WTC11 (cell line): ENCODE measurements at regions not wholly inside any gene's neighbourhood (a gene's known extent, or its start where the extent isn't known, plus 50 kb on each side); places are given as distances from the start of the nearest gene placed in this dataset.

Experiments
- CREB1 ChIP-seq: sonication (generic); formaldehyde crosslinking; IDR thresholded peaks from 2 replicates; pipeline ENCODE4 v1.8.0; 2023; ENCODE audit warnings: mild to moderate bottlenecking, missing genetic modification reagents
- ELF4 ChIP-seq: sonication (generic); formaldehyde crosslinking; IDR thresholded peaks from 2 replicates; pipeline ENCODE4 v1.8.1; 2022; ENCODE audit warnings: low read depth, mild to moderate bottlenecking, moderate library complexity, missing genetic modification reagents
- ESRRA ChIP-seq: sonication (generic); formaldehyde crosslinking; IDR thresholded peaks from 2 replicates; pipeline ENCODE4 v1.8.1; 2022; ENCODE audit warnings: mild to moderate bottlenecking, missing genetic modification reagents, borderline replicate concordance
- FOXJ3 ChIP-seq: sonication (generic); formaldehyde crosslinking; IDR thresholded peaks from 2 replicates; pipeline ENCODE4 v1.9.0; 2021; ENCODE audit warnings: missing genetic modification reagents, mild to moderate bottlenecking, borderline replicate concordance
- IRF2 ChIP-seq: sonication (generic); formaldehyde crosslinking; IDR thresholded peaks from 2 replicates; pipeline ENCODE4 v1.8.0; 2022; ENCODE audit warnings: low read depth, missing genetic modification reagents, borderline replicate concordance
- JUN ChIP-seq: sonication (generic); formaldehyde crosslinking; IDR thresholded peaks from 2 replicates; pipeline ENCODE4 v1.8.0; 2023; ENCODE audit warnings: mild to moderate bottlenecking, missing genetic modification reagents
- MLX ChIP-seq: sonication (generic); formaldehyde crosslinking; IDR thresholded peaks from 2 replicates; pipeline ENCODE4 v1.8.1; 2023; ENCODE audit warnings: mild to moderate bottlenecking, missing genetic modification reagents, moderate library complexity
- SOX15 ChIP-seq: fragments of 250-450 bp; sonication (Bioruptor Pico); IDR thresholded peaks from 2 replicates; pipeline ENCODE4 v1.9.0; 2021; ENCODE audit warnings: mild to moderate bottlenecking
- TP53 ChIP-seq: sonication (generic); formaldehyde crosslinking; IDR thresholded peaks from 2 replicates; pipeline ENCODE4 v1.8.1; 2023; ENCODE audit warnings: mild to moderate bottlenecking, missing genetic modification reagents
- ZBTB21 ChIP-seq: sonication (generic); formaldehyde crosslinking; IDR thresholded peaks from 2 replicates; pipeline ENCODE4 v1.8.1; 2023; ENCODE audit warnings: mild to moderate bottlenecking, missing genetic modification reagents, borderline replicate concordance
- ZNF263 ChIP-seq: sonication (generic); formaldehyde crosslinking; IDR thresholded peaks from 2 replicates; pipeline ENCODE4 v1.8.1; 2022; ENCODE audit warnings: low read depth, mild to moderate bottlenecking, moderate library complexity, missing genetic modification reagents
- TF ChIP-seq, protein P1 (sequence below): fragments of 200-600 bp; IDR thresholded peaks from 2 replicates; pipeline ENCODE4 v1.8.0; 2022; ENCODE audit warnings: antibody characterized with exemption
- TF ChIP-seq, protein P2 (sequence below): sonication (generic); formaldehyde crosslinking; IDR thresholded peaks from 2 replicates; pipeline ENCODE4 v1.8.1; 2023; ENCODE audit warnings: mild to moderate bottlenecking, missing genetic modification reagents

DNA sequence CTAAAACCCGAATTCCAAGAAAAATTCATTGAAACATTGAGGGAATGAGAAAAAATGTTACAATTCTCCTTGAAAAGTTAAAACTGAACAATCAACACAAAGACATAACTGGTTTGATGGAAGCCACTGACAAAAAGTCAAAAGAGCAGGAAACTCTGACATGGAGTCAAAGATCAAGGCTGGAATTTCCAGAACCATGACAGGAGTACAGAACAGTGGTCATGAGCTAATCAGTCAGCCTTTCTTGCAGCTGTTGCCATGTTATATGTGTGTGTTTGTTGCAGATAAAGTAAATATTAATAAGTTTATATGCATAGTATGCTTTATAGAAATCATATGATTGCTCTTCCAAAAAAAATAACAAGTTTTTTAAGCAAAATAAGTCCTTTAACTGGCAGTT lies 184.7 kb upstream of the HCCS start:
- TF ChIP-seq, protein P1, sequence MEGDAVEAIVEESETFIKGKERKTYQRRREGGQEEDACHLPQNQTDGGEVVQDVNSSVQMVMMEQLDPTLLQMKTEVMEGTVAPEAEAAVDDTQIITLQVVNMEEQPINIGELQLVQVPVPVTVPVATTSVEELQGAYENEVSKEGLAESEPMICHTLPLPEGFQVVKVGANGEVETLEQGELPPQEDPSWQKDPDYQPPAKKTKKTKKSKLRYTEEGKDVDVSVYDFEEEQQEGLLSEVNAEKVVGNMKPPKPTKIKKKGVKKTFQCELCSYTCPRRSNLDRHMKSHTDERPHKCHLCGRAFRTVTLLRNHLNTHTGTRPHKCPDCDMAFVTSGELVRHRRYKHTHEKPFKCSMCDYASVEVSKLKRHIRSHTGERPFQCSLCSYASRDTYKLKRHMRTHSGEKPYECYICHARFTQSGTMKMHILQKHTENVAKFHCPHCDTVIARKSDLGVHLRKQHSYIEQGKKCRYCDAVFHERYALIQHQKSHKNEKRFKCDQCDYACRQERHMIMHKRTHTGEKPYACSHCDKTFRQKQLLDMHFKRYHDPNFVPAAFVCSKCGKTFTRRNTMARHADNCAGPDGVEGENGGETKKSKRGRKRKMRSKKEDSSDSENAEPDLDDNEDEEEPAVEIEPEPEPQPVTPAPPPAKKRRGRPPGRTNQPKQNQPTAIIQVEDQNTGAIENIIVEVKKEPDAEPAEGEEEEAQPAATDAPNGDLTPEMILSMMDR = no peak
- TF ChIP-seq CREB1 (no peak), IRF2 (CRISPR knock-in tag) (no peak), TP53 (no peak), FOXJ3 (CRISPR knock-in tag) (no peak), ELF4 (CRISPR knock-in tag) (no peak), ZBTB21 (CRISPR knock-in tag) (no peak), SOX15 (CRISPR knock-in tag) (no peak), ESRRA (CRISPR knock-in tag) (no peak), JUN (CRISPR knock-in tag) (no peak), ZNF263 (no peak), MLX (CRISPR knock-in tag) (no peak)
- TF ChIP-seq, protein P2, sequence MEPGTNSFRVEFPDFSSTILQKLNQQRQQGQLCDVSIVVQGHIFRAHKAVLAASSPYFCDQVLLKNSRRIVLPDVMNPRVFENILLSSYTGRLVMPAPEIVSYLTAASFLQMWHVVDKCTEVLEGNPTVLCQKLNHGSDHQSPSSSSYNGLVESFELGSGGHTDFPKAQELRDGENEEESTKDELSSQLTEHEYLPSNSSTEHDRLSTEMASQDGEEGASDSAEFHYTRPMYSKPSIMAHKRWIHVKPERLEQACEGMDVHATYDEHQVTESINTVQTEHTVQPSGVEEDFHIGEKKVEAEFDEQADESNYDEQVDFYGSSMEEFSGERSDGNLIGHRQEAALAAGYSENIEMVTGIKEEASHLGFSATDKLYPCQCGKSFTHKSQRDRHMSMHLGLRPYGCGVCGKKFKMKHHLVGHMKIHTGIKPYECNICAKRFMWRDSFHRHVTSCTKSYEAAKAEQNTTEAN (CRISPR knock-in tag) = no peak
